ENCODE measurements at regions not wholly inside any gene's neighbourhood (a gene's known extent, or its start where the extent isn't known, plus 50 kb on each side); places are given as distances from the start of the nearest gene placed in this dataset.
"Not testable (repeated sequence)": the region's sequence is repeated elsewhere in the genome, so short reads cannot be mapped to it uniquely, and the experiment has no call there.

- H3K27ac ChIP-seq, result no peak overlapping the region
- intact Hi-C loops (cut with DNase I; ENCODE audit: low total_unique reads), result no loop called here
- no peaks in the 10 kb centered on the region for H3K27me3 ChIP-seq
- TF ChIP-seq EP300 (IDR thresholded peaks at IDR 0.05; ENCODE audit: low read depth) (no peak), POLR2AphosphoS5 (IDR thresholded peaks at IDR 0.05) (no peak), POLR2A (IDR thresholded peaks at IDR 0.05) (no peak), CTCF (IDR thresholded peaks at IDR 0.05) (no peak)
- in situ Hi-C loops (cut with MboI; ENCODE audit: low pct_ligation_motif_present in 1 of 4, low pct_unique_long_range_greater_than_20kb in 1 of 4, low sequenced_read_pairs in 3 of 4), result no loop called here
- no peaks in the 10 kb centered on the region for H3K9me3 ChIP-seq
- no peaks in the 10 kb centered on the region for H3K36me3 ChIP-seq
- H3K4me3 ChIP-seq, result no peak overlapping the region
- H3K4me1 ChIP-seq, result no peaks in the 10 kb centered on the region
- no peak for DNase-seq
These were observed 539.6 kb upstream of the FSHR start for GRCh38 chr2:49693961-49694360.

DNA sequence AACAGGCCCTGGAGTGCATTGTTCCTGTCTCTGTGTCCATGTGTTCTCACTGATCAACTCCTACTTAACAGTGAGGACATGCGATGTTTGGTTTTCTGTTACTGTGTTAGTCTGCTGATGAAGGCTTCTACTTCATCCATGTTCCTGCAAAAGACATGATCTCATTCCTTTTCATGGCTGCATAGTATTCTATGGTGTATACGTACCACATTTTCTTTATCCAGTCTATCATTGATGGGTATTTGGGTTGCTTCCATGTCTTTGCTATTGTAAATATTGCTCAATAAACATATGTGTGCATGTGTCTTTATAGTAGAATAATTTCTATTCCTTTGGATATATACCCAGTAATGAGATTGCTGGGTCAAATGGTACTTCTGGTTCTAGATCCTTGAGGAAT, 537.7 kb upstream of the FSHR start:
- H3K4me1 ChIP-seq; H3K27ac ChIP-seq; H3K27me3 ChIP-seq; intact Hi-C loops (cut with DNase I; ENCODE audit: low total_unique reads); H3K36me3 ChIP-seq; DNase-seq; H3K9me3 ChIP-seq; in situ Hi-C loops (cut with MboI; ENCODE audit: low pct_ligation_motif_present in 1 of 4, low pct_unique_long_range_greater_than_20kb in 1 of 4, low sequenced_read_pairs in 3 of 4); H3K4me3 ChIP-seq: not testable (repeated sequence)
- 86 to 90% methylated on average over 2 of the region's 2 CpGs for whole genome bisulfite sequencing, 2 donors (ENCODE audit: low coverage in 1 of 2)

- TF ChIP-seq EP300 (IDR thresholded peaks at IDR 0.05; ENCODE audit: low read depth), result no peak
- TF ChIP-seq CTCF (IDR thresholded peaks at IDR 0.05), result peak in 3 of 5 experiments; percentile 15 to 22 (median 20)
- no peak for TF ChIP-seq POLR2A (IDR thresholded peaks at IDR 0.05)
- no peak for TF ChIP-seq POLR2AphosphoS5 (IDR thresholded peaks at IDR 0.05)
- H3K9me3 ChIP-seq, result no peaks in the 10 kb centered on the region
- WGBS, 2 donors (ENCODE audit: low coverage in 1 of 2), result 54 to 75% methylated on average over 1 of the region's 1 CpG
- H3K4me1 ChIP-seq, result no peaks in the 10 kb centered on the region
- no peak overlapping the region for H3K4me3 ChIP-seq
- DNase-seq, result no peak
- H3K27ac ChIP-seq, result no peak overlapping the region
- H3K27me3 ChIP-seq, result no peaks in the 10 kb centered on the region
- in situ Hi-C loops (cut with MboI; ENCODE audit: low pct_ligation_motif_present in 1 of 4, low pct_unique_long_range_greater_than_20kb in 1 of 4, low sequenced_read_pairs in 3 of 4) (no loop called here), intact Hi-C loops (cut with DNase I; ENCODE audit: low total_unique reads) (no loop called here)
- H3K36me3 ChIP-seq, result no peaks in the 10 kb centered on the region
These were observed 533.6 kb upstream of the FSHR start for GRCh38 chr2:49687918-49688317.

GRCh38 chr2:49686897-49687442, 532.7 kb upstream of the FSHR start:
- Histone ChIP-seq H3K4me1 (no peaks in the 10 kb centered on the region), H3K27me3 (no peaks in the 10 kb centered on the region), H3K4me3 (no peak overlapping the region), H3K36me3 (no peaks in the 10 kb centered on the region), H3K9me3 (no peaks in the 10 kb centered on the region), H3K27ac (no peak overlapping the region)
- intact Hi-C loops (cut with DNase I; ENCODE audit: low total_unique reads) (no loop called here), in situ Hi-C loops (cut with MboI; ENCODE audit: low pct_ligation_motif_present in 1 of 4, low pct_unique_long_range_greater_than_20kb in 1 of 4, low sequenced_read_pairs in 3 of 4) (no loop called here)
- WGBS, 2 donors (ENCODE audit: low coverage in 1 of 2), result 36 to 46% methylated on average over 2 of the region's 2 CpGs
- TF ChIP-seq EP300 (IDR thresholded peaks at IDR 0.05; ENCODE audit: low read depth), result no peak
- no peak for TF ChIP-seq POLR2AphosphoS5 (IDR thresholded peaks at IDR 0.05)
- no peak for TF ChIP-seq POLR2A (IDR thresholded peaks at IDR 0.05)
- no peak for TF ChIP-seq CTCF (IDR thresholded peaks at IDR 0.05)
- no peak for DNase-seq

- no peaks in the 10 kb centered on the region for H3K36me3 ChIP-seq
- intact Hi-C loops (cut with DNase I; ENCODE audit: low total_unique reads) (no loop called here), in situ Hi-C loops (cut with MboI; ENCODE audit: low pct_ligation_motif_present in 1 of 4, low pct_unique_long_range_greater_than_20kb in 1 of 4, low sequenced_read_pairs in 3 of 4) (no loop called here)
- H3K27ac ChIP-seq, result no peak overlapping the region
- TF ChIP-seq POLR2A (IDR thresholded peaks at IDR 0.05), result no peak
- TF ChIP-seq CTCF (IDR thresholded peaks at IDR 0.05), result no peak
- TF ChIP-seq POLR2AphosphoS5 (IDR thresholded peaks at IDR 0.05), result no peak
- no peak for TF ChIP-seq EP300 (IDR thresholded peaks at IDR 0.05; ENCODE audit: low read depth)
- no peak overlapping the region for H3K4me3 ChIP-seq
- H3K27me3 ChIP-seq, result no peaks in the 10 kb centered on the region
- H3K4me1 ChIP-seq, result no peaks in the 10 kb centered on the region
- 81 to 86% methylated on average over 2 of the region's 2 CpGs for WGBS, 2 donors (ENCODE audit: low coverage in 1 of 2)
- DNase-seq, result no peak
- no peaks in the 10 kb centered on the region for H3K9me3 ChIP-seq
These were observed 532.0 kb upstream of the FSHR start for GRCh38 chr2:49686291-49686690.

All from transverse colon (tissue), 4 donors.